GM19351 (cell line): ENCODE measurements at regions not wholly inside any gene's neighbourhood (a gene's known extent, or its start where the extent isn't known, plus 50 kb on each side); places are given as distances from the start of the nearest gene placed in this dataset.
"Not testable (repeated sequence)": the region's sequence is repeated elsewhere in the genome, so short reads cannot be mapped to it uniquely, and the experiment has no call there.

Experiments used
- ATAC-seq: cut with Tn5 transposase; IDR thresholded peaks from one replicate; pipeline ENCODE4 v1.9.1; 2021; ENCODE audit warnings: mild to moderate bottlenecking, moderate library complexity; ENCODE audit not compliant: unreplicated experiment

DNA sequence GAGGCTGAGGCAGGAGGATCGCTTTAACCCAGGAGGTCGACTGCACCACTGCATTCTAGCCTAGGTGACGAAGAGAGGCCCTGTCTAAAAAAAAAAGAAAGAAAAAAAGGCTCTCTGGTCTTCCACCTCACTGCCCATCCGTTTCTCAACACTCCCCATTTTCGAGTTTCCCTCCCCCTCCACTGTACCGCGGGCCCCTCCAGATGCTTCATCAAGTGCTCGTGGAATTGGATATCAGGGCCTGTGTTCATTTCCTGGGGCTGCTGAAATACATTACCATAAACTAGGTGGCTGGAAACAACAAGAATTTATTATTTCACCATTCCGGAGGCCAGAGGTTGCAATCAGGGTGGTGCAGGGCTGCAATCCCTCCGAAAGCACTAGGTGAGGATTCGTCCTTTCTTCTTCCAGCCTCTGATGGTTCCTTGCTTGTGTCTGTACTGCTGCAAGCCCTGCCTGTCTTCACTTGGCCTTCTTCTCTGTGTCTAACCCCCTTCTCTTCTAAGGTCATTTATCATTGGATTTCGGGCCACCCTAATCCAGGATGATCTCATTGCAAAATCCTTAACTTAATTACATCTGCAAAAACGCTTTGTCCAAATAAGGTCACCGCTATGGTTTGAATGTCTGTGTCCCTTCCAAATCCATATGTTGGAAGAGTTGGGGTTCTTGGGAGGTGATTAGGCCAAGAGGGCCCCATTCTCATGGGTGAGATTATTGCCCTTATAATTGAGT, 135.1 kb downstream of the CRLF3 start:
- not testable (repeated sequence) for ATAC-seq

DNA sequence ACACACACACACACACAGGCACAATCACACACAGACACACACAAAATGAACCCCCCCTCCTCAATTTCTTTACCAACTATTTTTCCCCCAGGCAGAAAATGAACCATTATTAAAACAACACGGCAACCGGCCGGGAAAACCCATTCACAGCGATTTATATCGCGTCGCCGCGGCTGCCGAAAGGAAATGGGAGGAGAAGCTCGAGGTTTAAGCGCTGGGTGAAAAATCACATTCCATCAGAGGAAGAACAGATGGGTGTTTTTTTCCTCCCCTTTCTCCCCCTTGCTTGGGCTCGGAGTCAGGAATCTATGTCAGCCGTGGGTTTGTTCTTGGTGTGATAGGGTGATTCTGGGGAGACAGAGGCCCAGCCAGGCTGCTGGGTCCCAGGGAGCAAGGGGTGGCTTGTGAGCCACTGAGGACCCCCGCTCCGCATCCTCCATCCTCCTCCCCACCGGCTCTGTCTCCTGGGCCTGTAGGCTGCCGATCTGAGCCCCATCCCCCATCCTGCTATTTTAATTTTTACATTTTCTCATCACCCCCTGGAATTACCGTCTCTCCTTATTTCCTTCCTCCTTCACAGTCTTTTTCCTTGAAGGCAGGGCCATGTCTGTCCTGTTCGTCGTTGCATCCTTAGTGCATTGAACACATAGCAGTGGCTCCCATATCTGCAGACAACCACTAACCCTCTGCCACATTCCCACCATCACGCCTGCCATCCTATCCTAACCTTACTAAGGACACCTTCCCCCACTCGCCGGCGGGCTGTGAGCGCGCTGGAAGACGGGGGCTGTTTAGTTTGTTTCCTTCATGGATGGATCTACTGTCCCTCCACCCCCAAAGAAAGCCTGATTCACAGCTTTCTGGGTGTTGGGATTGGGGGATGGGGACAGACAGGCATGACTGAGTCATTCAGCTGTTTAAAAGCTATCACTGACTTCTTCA, 137.7 kb downstream of the CRLF3 start:
- ATAC-seq, result not testable (repeated sequence)

DNA sequence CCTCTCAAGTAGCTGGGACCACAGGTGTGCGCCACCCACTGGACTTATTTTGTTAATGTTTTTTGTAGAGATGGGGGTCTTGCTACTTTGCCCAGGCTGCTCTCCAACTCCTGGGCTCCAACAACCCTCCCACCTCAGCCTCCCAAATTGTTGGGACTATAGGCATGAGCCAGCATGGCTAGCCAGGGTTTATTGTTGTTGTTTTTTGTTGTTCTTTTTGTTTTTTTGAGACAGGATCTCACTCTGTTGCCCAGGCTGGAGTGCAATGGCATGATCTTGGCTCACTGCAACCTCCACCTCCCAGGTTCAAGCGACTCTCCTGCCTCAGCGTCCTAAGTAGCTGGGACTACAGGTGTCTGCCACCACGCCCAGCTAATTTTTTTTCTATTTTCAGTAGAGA, 142.2 kb downstream of the CRLF3 start:
- ATAC-seq, result not testable (repeated sequence)

DNA sequence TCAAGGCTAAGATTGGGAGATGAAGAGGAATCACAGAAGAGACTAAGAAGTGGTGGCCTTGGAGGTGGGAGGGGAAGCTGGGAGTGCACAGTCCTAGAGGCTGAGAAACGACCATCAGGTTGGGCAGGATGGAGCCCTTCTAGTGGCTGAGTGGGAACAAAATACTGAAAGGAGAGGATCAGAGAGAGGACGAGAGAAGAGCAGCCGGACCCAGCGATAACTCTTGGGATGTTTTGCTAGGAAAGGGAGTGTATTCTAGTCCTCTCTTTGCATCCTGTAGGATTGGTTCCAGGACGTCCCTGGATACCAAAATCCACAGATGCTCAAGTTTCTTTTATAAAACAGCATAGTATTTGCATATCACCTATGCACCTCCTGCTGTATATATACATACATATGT, 143.8 kb downstream of the CRLF3 start:
- ATAC-seq, result not testable (repeated sequence)

DNA sequence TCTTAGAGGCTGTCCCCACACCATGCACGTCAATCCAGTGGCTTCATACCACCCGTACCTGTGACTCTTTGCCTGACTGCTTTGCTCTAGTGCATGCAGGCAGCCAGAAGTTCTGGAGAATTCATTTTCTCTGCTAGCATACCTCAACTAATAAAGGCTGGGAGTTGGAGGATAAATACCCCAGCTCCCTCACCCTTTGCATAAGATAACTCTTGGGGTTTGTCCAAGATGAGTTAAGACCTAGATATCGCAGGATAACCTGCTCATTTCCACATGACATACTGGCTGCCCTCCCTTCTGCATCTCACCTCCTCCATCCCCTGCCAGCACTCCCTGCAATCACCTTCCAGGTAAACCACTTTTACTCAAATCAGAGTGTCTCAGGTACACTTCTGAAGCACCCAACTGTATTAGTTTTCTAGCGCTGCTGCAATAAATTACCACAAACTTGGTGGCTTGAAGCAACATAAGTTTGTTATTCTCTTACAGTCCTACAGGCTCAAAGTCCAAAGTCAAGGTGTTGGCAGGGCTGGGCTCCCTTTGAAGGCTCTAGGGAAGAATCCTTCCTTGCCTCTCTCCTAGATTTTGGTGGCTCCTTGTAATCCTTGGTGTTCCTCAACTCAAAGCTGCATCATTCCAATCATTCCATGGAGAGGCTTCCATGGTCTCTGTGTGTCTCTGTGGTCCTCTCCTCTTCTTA, 146.8 kb downstream of the CRLF3 start:
- ATAC-seq, result no peak

DNA sequence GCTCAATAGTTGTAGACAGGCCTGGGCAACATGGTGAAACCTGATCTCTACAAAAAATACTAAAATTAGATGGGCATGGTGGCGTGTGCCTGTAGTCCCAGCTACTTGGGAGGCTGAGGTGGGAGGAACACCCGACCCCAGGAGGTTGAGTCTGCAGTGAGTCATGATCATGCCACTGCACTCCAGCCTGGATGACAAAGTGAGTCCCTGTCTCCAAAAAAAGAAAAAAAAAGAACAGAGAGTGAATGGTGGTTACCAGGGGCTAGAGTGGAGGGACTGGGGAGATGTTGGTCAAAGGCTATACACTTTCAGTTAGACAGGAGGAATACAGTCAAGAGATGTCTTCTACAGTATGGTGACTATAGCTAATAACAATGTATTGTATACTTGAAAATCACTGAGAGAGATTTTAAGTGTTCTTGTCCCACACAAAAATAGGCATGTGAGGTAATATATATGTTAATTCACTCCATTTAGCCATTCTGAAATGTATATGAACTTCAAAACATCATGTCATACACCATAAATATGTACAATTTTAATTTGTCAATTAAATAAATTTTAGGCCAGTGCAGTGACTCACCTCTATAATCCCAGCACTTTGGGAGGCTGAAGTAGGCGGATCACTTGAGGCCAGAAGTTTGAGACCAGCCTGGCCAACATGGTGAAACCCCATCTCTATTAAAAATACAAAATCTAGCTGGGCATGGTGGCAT, 148.6 kb downstream of the CRLF3 start:
- not testable (repeated sequence) for ATAC-seq

DNA sequence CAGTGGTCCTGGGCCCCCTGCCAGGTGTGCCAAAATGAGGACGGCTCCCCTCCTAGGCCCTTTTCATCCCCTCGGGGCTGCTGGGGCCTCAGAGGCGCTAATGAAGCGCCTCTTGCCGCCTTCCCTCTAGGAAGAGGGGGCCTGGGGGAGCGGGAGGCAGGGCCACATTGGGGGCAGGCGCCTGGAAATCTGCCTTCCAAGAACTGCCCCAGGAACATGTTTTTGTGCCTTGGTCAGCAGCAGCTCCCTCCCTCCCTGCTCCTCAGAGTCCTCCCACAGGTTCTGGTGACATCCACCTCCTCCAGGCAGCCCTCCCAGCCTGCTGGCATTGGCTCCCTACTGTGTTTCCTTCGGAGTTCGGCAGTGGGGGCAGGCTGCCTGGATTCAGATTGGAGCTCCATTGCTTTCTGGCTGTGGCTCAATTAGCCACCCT, 155.3 kb downstream of the CRLF3 start:
- not testable (repeated sequence) for ATAC-seq

DNA sequence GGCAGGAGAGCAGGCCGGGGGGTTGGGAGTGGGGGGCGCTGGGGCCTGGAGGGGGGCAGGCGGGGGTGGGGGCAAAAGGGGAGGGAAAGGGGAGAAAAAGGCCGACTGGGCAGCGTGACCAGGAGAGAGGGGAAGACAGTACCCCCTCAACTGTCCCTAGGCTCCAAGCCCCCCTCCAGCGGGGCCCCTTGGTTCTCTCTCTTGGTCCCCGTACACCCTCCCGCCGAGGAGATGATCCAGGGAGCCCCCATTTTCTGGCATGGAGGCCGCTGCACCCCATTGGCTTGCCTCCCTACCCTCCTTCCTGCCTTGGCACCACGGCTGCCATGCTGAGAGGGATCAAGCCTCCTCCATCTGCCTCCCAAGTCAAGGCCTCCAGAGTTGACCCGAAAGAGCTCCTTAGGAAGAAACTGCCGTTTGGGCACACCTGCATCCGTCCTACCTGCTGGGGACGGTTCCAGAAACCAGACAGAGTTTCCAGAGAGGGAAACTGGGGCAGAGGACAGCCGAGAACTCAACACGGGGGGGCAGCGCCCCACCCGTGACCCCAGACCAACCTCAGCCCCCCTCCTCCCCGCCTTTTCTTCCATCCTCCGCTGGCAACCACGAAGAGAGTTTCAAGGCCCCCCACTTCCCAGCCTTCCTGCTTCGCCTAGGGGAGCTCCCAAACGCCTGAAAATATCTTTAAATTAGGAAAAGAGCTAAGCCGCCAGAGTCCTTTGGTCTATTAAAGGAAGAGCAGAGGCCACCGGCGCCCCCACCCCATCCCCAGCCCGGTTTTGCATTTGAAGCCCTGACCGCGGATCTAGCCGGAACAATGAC, 155.9 kb downstream of the CRLF3 start:
- ATAC-seq, result not testable (repeated sequence)

DNA sequence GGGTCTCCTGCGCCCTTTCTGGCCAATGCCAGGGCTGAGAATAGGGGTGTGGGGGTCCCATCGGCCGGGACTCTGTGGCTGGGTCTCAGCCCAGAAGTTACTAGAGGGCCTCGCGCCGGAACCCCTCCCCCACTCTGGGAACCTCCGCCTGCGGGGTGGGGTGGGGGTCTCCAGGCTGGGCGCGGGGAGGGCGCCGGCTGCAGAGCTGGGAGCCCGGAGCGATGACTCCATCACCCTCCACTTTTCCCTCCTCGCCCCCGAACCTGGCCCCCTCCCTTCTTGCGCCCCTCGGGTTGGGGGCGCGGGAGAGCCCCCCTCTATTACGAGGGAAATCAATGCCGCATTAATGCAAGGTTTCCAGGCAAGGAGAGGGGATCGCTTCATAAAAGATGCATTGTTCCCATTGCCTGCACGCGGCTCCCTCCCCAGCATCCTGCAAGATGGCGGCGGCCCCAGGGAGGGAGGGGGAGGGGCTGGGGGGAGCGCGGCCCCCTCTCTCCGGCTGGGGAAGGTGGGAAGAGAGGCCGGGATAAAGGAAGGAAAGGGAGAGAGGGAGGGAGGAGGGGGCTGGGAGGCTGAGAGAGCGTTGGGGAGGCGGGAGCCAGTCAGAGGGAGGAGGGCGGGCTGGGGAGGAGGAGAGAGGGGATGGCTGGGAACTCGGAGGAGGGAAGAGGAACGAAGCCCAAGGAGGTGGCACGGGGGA, 156.7 kb downstream of the CRLF3 start:
- ATAC-seq, result not testable (repeated sequence)

DNA sequence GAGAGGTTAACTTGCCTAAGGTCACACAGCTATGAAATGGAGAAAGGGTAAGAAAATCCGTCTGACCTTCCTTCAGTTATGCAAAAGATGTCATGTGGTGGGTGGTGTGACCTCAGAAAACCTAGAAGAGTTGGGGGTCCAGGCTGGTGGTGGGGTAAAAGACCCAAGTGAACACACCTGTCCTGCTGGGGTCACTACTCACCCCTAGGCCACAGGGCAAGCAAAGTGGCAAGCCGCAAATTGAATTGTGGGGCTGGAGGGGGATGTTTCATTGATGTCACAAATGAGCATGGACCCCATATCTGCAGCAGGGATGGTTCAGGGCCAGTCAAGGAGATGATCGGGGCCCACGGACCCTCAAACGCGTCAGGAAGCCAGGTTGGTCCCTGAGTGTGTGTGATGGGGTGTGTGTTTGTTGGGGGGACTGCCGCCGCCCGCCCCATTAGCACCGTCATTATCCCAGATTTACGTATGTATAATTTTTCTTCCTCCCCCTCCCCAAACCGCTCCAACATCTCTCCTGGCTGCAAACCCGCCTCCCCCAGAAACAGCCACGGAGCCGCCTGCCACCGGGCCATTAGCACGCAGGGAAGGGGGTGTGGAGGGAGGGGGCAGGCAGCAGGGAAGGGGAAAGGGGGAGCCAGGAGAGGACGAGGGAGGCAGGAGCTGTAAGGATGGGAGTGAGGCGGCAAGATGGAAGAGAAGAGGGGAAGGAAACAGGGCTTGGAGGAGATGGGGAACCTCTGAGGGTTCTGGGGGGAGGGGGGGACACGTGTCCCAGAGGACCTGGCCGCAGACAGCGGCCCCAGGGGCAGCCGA, 157.4 kb downstream of the CRLF3 start:
- not testable (repeated sequence) for ATAC-seq

DNA sequence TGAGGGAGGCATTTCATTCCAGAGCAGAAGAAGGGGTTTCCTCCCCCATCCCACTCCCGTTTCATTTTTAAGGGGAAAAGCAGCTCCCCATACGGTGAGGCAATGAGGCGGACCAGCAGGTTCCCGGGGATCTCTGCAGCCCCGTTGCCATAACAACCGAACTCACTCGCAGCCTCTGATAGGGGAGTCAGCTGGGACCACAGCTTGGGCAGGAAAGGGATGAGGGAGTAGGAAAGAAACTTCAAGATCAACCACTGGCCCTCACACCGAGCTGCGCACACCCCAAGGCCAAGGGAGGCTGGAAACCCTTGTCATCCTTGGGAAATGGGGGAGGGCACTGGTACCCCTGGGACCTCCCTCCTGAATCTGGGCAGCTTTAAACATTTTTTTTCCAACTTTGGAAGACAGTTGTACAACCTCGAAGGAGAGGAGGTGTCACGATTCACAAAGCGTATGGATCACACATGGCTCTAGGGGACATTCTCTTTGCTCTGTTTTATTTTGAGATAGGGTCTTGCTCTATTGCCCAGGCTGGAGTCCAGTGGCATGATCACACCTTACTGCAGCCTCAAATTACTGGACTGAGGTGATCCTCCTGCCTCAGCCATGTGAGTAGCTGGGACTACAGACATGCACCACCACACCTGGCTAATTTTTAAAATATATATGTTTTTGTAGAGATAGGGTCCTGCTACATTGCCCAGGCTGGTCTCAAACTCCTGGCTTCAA, 160.6 kb downstream of the CRLF3 start:
- ATAC-seq, result not testable (repeated sequence)

DNA sequence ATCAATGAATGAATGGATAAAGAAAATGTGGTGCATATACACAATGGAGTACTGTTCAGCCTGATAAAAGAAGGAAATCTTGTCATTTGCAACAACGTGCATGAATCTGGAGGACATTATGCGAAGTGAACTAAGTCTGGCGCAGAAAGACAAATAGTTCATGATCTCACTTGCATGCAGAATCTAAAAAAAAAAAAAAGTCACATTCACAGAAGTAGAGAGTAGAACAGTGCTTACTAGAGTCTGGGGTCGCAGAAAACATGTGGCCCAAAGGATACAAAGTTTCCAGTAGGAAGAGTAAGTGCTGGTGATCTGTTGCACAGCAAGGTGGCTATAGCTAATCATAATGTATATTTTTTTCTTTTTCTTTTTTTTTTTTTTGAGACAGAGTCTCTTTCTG, 167.3 kb downstream of the CRLF3 start:
- not testable (repeated sequence) for ATAC-seq

DNA sequence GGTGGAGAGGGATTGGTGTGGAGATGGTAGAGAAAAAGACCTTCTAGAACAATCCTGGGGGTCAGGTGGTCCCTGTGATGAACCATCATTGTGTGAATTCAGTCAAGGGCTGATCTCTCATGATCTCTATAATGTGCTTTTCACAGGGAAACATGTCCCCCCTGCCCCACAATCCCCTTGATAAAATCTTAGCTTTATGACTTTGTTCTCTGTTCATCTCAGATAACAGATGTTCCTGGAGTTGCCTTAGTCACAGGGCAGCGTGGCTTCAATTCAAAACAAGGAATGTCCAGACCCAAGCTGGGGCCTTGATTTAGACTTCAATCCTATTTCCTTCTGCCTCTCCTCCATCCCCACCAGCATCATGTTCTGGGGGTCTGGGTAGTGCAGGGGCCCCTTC, 171.5 kb downstream of the CRLF3 start:
- not testable (repeated sequence) for ATAC-seq

DNA sequence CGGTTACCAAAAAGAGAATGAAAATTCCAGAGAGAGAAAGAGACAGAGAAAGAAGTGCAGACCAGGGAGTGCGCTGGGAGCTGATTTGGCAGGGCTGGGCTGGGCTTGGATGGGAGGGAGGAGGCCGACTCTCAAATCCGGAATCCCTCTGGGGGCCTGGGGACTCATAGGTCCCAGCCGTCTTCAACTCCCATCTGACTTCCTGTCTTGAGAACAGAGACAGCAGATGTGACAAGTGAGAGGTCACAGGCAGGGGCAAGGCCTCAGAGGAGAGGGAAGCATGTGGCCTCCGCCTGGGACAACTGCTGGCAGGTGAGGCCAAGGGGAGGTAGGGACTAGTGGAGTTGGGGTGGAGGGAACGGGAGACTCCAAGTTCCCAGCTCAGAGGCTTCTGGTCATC, 172.9 kb downstream of the GOSR1 start:
- not testable (repeated sequence) for ATAC-seq

DNA sequence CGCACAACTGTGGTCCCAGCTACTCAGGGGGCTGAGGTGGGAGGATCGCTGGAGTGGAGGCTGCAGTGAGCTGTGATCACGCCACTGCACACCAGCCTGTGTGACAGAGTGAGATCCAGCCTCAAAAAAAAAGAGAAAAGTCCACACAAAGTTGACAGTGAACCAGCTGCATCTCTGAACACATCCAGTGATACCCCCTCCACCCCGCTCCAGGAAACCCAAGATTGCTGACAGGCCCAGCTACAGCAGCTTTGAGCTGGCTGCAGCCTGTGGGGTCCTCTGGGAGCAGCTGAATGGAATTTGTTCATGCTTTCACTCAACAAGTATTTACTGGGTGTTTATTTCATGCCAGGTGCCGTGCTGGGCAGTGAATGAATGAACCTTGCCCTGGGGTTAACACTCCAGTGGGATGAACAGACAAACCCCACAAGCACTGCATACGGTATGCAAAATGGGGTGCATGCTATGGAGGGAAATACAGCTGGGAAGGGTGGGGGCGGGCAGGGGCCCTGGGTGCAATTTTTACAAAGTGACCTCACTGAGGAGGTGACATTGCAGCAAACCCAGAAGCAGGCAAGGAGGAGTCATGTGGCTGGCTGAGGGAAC, 170.9 kb downstream of the GOSR1 start:
- not testable (repeated sequence) for ATAC-seq

DNA sequence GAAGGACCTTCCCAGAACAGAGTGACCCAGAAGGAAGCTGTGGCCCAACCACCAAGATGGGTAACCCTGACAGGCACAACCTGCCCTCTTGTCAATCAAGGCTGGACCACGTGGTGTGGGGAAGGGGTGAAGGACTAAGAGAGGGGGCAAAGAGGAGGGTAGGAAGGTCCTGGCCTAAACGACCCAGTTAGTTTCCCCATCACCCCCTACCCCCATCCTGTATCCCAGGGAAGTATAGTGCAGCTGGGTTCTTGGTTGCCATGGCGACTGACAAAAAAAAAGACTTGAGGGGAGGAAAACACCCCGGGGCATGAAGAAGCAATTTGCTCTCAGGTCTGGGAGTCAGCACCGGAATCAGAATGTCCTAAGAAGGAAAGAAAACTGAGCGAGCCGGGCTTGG, 168.7 kb downstream of the GOSR1 start:
- not testable (repeated sequence) for ATAC-seq

DNA sequence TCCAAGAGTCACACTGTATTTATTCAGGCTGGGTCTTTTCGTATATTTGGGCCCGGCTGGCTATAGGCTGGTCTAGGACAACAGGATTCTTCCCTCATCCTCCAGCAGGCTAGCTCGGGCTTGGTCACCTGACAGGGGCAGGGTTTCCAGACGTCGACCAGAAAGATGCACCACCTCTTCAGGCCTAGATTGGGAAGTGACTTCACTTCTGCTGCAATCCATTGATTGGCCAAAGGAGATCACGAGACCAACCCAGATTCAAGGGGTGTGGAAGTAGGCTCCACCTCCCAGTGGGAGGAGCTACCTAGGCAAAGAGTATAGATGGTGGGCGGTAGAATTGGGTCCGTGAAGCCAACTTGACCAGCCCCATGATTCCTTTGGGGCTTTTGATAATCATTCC, 167.5 kb downstream of the GOSR1 start:
- ATAC-seq, result not testable (repeated sequence)
